WERI-Rb-1 (cell line): ENCODE measurements at regions not wholly inside any gene's neighbourhood (a gene's known extent, or its start where the extent isn't known, plus 50 kb on each side); places are given as distances from the start of the nearest gene placed in this dataset.

Experiments used
- DNase-seq: peaks from one replicate; pipeline ENCODE4 v3.0.0-alpha.2; 2020
- H3K27ac ChIP-seq: fragments of 250-450 bp; sonication (Bioruptor Pico); 2 replicates; pipeline ENCODE4 v1.5.1; 2020; ENCODE audit warnings: mild to moderate bottlenecking, moderate library complexity
- H3K27me3 ChIP-seq: fragments of 250-450 bp; sonication (Bioruptor Pico); 2 replicates; pipeline ENCODE4 v1.5.1; 2021; ENCODE audit warnings: mild to moderate bottlenecking, low read depth, moderate library complexity; ENCODE audit not compliant: insufficient read depth, severe bottlenecking
- H3K36me3 ChIP-seq: fragments of 250-450 bp; sonication (Bioruptor Pico); 2 replicates; pipeline ENCODE4 v1.5.1; 2020; ENCODE audit warnings: mild to moderate bottlenecking, moderate library complexity
- H3K4me3 ChIP-seq: 2 replicates; pipeline ENCODE4 v1.5.1; 2011; ENCODE audit warnings: low read depth, mild to moderate bottlenecking, control low read depth, low read length
- H3K9me3 ChIP-seq: fragments of 250-450 bp; sonication (Bioruptor Pico); 2 replicates; pipeline ENCODE4 v1.5.1; 2021; ENCODE audit warnings: mild to moderate bottlenecking, moderate library complexity; ENCODE audit not compliant: severe bottlenecking
- CTCF ChIP-seq: IDR thresholded peaks from 2 replicates; pipeline ENCODE4 v1.5.1; 2011; ENCODE audit warnings: low read depth, mild to moderate bottlenecking, control low read depth, inconsistent platforms, low read length

- H3K9me3 ChIP-seq: no peaks in the 10 kb centered on the region
- no peaks in the 10 kb centered on the region for H3K27me3 ChIP-seq
- H3K36me3 ChIP-seq: no peaks in the 10 kb centered on the region
- DNase-seq: no peak
- no peak overlapping the region for H3K4me3 ChIP-seq
- TF ChIP-seq CTCF: no peak
- no peak overlapping the region for H3K27ac ChIP-seq
Observed at GRCh38 chr10:78924319-78925003, 144.3 kb upstream of the ZMIZ1 start.

- H3K27ac ChIP-seq: no peak overlapping the region
- DNase-seq: no peak
Observed at GRCh38 chr10:78925275-78925674, 143.5 kb upstream of the ZMIZ1 start.

GRCh38 chr10:78925800-78926319, 142.9 kb upstream of the ZMIZ1 start:
- DNase-seq: no peak
- no peak for TF ChIP-seq CTCF
- no peaks in the 10 kb centered on the region for H3K27me3 ChIP-seq
- H3K9me3 ChIP-seq: no peaks in the 10 kb centered on the region
- no peaks in the 10 kb centered on the region for H3K36me3 ChIP-seq
- H3K4me3 ChIP-seq: no peak overlapping the region
- H3K27ac ChIP-seq: no peak overlapping the region

More at GRCh38 chr10:78925275-78925674, 143.5 kb upstream of the ZMIZ1 start:
- no peaks in the 10 kb centered on the region for H3K9me3 ChIP-seq
- no peak for TF ChIP-seq CTCF
- H3K4me3 ChIP-seq: no peak overlapping the region
- no peaks in the 10 kb centered on the region for H3K27me3 ChIP-seq
- no peaks in the 10 kb centered on the region for H3K36me3 ChIP-seq

- Histone ChIP-seq H3K9me3 (no peaks in the 10 kb centered on the region), H3K36me3 (no peaks in the 10 kb centered on the region), H3K4me3 (no peak overlapping the region), H3K27ac (no peak overlapping the region), H3K27me3 (no peaks in the 10 kb centered on the region)
- no peak for TF ChIP-seq CTCF
- no peak for DNase-seq
Observed at GRCh38 chr10:78927257-78927995, 141.3 kb upstream of the ZMIZ1 start.

- H3K4me3 ChIP-seq: no peak overlapping the region
- 0 out of 2 replicates have a peak, but pooled peaks have one; percentile 14 for TF ChIP-seq CTCF
- no peak overlapping the region for H3K27ac ChIP-seq
- DNase-seq: no peak
- no peaks in the 10 kb centered on the region for H3K9me3 ChIP-seq
- no peaks in the 10 kb centered on the region for H3K36me3 ChIP-seq
- no peaks in the 10 kb centered on the region for H3K27me3 ChIP-seq
Observed at GRCh38 chr10:78928330-78928729, 140.4 kb upstream of the ZMIZ1 start.
